OCI-LY7 (cell line): ENCODE measurements at regions not wholly inside any gene's neighbourhood (a gene's known extent, or its start where the extent isn't known, plus 50 kb on each side); places are given as distances from the start of the nearest gene placed in this dataset.

Source experiments
- BruUV-seq: library from RNA; stranded (reverse); fragments of 400-500 nt; replicated peaks from 2 replicates; lab custom pipeline; 2021; lab: Mats Ljungman, UMichigan
- CTCF ChIA-PET: fragments of 300-600 bp; sonication (Branson Sonifier 250); formaldehyde crosslinking; loops from one replicate; lab custom pipeline; 2022; ENCODE audit warnings: antibody characterized with exemption; ENCODE audit not compliant: unreplicated experiment; lab: Charles Lee
- POLR2A ChIA-PET: fragments of 300-600 bp; sonication (Branson Sonifier 250); formaldehyde crosslinking; loops from one replicate; lab custom pipeline; 2022; ENCODE audit warnings: antibody characterized with exemption; lab: Charles Lee
- DNase-seq: peaks from one replicate; pipeline ENCODE4 v3.0.0-alpha.2; 2015; ENCODE audit warnings: low spot score
- H2AFZ ChIP-seq: fragments of 200-600 bp; sonication (generic), shearing (Covaris generic); 2 replicates; pipeline ENCODE4 v1.6.1; 2014; ENCODE audit warnings: mild to moderate bottlenecking, antibody characterized with exemption, low read length, moderate library complexity
- H3K27ac ChIP-seq: fragments of 200-600 bp; sonication (generic); 2 replicates; pipeline ENCODE4 v1.5.1; 2014; ENCODE audit warnings: mixed run types, low read depth, mild to moderate bottlenecking, moderate library complexity, low read length, inconsistent platforms; ENCODE audit not compliant: poor library complexity, severe bottlenecking
- H3K36me3 ChIP-seq: fragments of 200-600 bp; sonication (generic); 2 replicates; pipeline ENCODE4 v1.6.1; 2014; ENCODE audit warnings: mild to moderate bottlenecking, antibody characterized with exemption, low read length, moderate library complexity, mixed read lengths; ENCODE audit not compliant: insufficient read depth
- H3K4me1 ChIP-seq: fragments of 200-600 bp; sonication (generic); 2 replicates; pipeline ENCODE4 v1.5.1; 2014; ENCODE audit warnings: mild to moderate bottlenecking, low read length; ENCODE audit not compliant: insufficient read depth, poor library complexity, severe bottlenecking
- H3K4me2 ChIP-seq: fragments of 200-600 bp; sonication (generic); 2 replicates; pipeline ENCODE4 v1.6.1; 2014; ENCODE audit warnings: mild to moderate bottlenecking, low read length
- H3K4me3 ChIP-seq: fragments of 200-600 bp; sonication (generic); 2 replicates; pipeline ENCODE4 v1.5.1; 2014; ENCODE audit warnings: mild to moderate bottlenecking, low read depth, low read length; ENCODE audit not compliant: poor library complexity, severe bottlenecking
- H3K79me2 ChIP-seq: fragments of 200-600 bp; sonication (generic); 2 replicates; pipeline ENCODE4 v1.6.1; 2016; ENCODE audit warnings: low read depth, mild to moderate bottlenecking, low read length, moderate library complexity, mixed read lengths; ENCODE audit not compliant: insufficient read depth
- H3K9me2 ChIP-seq: fragments of 200-600 bp; sonication (generic); 2 replicates; pipeline ENCODE4 v1.6.1; 2016; ENCODE audit warnings: mild to moderate bottlenecking, low read length, mixed read lengths; ENCODE audit not compliant: insufficient read depth
- H3K9me3 ChIP-seq: fragments of 200-600 bp; sonication (generic); 2 replicates; pipeline ENCODE4 v1.6.1; 2014; ENCODE audit warnings: mild to moderate bottlenecking, mixed run types, low read length, mixed read lengths
- H4K20me1 ChIP-seq: fragments of 200-600 bp; sonication (generic); 2 replicates; pipeline ENCODE4 v1.6.1; 2014; ENCODE audit warnings: mild to moderate bottlenecking, antibody characterized with exemption, low read length, moderate library complexity, mixed read lengths; ENCODE audit not compliant: insufficient read depth
- EZH2phosphoT487 ChIP-seq: fragments of 200-600 bp; sonication (generic); IDR thresholded peaks from 2 replicates; pipeline ENCODE4 v1.6.1; 2018; ENCODE audit warnings: low read depth, borderline replicate concordance, mild to moderate bottlenecking, mixed run types, antibody characterized with exemption, low read length, moderate library complexity, mixed read lengths
- intact Hi-C: fragments of 100-400 bp; cut with micrococcal nuclease; formaldehyde crosslinking; loops from one replicate; pipeline ENCODE4 v1.10.0; 2022; ENCODE audit not compliant: unreplicated experiment
- TF ChIP-seq, protein P1 (sequence below): fragments of 200-600 bp; sonication (generic); conservative IDR thresholded peaks from 2 replicates; pipeline ENCODE4 v1.5.1; 2014; ENCODE audit warnings: mild to moderate bottlenecking, antibody characterized with exemption, low read length, moderate library complexity, mixed read lengths

- ChIA-PET POLR2A (no interaction called here), CTCF (no interaction called here)
- H2AFZ ChIP-seq: no peak overlapping the region
- no peaks in the 10 kb centered on the region for H3K4me1 ChIP-seq
- no peaks in the 10 kb centered on the region for H3K79me2 ChIP-seq
- no peak for DNase-seq
- no peak for TF ChIP-seq EZH2phosphoT487
- TF ChIP-seq, protein P1, sequence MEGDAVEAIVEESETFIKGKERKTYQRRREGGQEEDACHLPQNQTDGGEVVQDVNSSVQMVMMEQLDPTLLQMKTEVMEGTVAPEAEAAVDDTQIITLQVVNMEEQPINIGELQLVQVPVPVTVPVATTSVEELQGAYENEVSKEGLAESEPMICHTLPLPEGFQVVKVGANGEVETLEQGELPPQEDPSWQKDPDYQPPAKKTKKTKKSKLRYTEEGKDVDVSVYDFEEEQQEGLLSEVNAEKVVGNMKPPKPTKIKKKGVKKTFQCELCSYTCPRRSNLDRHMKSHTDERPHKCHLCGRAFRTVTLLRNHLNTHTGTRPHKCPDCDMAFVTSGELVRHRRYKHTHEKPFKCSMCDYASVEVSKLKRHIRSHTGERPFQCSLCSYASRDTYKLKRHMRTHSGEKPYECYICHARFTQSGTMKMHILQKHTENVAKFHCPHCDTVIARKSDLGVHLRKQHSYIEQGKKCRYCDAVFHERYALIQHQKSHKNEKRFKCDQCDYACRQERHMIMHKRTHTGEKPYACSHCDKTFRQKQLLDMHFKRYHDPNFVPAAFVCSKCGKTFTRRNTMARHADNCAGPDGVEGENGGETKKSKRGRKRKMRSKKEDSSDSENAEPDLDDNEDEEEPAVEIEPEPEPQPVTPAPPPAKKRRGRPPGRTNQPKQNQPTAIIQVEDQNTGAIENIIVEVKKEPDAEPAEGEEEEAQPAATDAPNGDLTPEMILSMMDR: no peak
- no TSS peak for BruUV-seq
- H3K4me3 ChIP-seq: no peak overlapping the region
- H3K27ac ChIP-seq: no peak overlapping the region
- H3K9me2 ChIP-seq: no peaks in the 10 kb centered on the region
- no peaks in the 10 kb centered on the region for H3K36me3 ChIP-seq
- H4K20me1 ChIP-seq: no peaks in the 10 kb centered on the region
- no peak overlapping the region for H3K4me2 ChIP-seq
- intact Hi-C loops: no loop called here
- no peaks in the 10 kb centered on the region for H3K9me3 ChIP-seq
Observed at GRCh38 chr14:28999656-29000055, 233.1 kb downstream of the FOXG1 start.

DNA sequence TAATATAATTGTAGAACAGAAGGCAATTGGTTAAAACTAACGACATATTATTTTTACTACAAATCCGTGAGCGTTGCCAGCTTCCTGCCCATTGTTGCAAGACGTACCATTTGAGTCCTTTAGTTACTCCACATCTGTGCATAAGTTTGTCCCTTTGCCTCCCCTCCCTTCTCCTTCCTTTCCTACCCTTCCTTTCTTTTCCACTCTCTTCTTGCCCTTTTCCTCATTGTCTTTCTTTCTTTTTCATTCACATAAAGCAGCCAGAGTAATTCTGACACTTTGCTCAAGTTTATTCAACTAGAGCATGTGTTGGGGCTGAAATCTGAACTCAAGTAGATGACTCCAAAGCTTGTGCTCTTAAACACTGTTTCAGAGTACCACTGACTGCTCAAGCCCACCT, 239.1 kb downstream of the FOXG1 start:
- Histone ChIP-seq H3K36me3 (no peaks in the 10 kb centered on the region), H2AFZ (no peak overlapping the region), H3K9me2 (no peaks in the 10 kb centered on the region), H3K79me2 (no peaks in the 10 kb centered on the region), H3K27ac (no peak overlapping the region), H4K20me1 (no peaks in the 10 kb centered on the region), H3K4me2 (no peak overlapping the region), H3K4me3 (no peak overlapping the region), H3K9me3 (no peaks in the 10 kb centered on the region), H3K4me1 (no peaks in the 10 kb centered on the region)
- CTCF ChIA-PET: no interaction called here
- BruUV-seq: no TSS peak
- intact Hi-C loops: no loop called here
- POLR2A ChIA-PET: no interaction called here
- no peak for DNase-seq
- TF ChIP-seq EZH2phosphoT487: no peak

DNA sequence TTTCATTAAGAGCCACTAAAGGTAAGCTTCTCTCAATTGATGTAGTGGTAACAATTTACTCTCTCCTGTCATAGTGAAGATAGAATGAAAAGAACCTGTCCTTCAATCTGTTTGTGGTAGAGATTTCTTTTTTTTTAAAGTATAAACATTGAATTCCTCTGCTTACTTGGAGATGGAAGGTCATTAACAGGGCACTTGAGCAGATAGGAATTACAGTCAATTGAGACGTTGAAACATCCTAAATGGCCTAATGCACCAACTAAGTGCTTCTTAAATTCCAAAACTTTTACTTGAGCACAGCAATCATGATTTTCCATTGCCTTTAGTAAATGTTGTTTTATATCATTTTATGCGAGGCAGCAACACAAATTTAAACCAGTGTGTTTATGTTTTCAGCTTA, 241.4 kb downstream of the FOXG1 start:
- Histone ChIP-seq H3K9me2 (no peaks in the 10 kb centered on the region), H3K79me2 (no peaks in the 10 kb centered on the region), H4K20me1 (no peaks in the 10 kb centered on the region), H3K36me3 (no peaks in the 10 kb centered on the region), H3K27ac (no peak overlapping the region), H3K4me2 (no peak overlapping the region), H2AFZ (no peak overlapping the region), H3K9me3 (peaks cover 9% of the 10 kb centered on the region; the same call in 1 of the 2 replicates), H3K4me3 (no peak overlapping the region), H3K4me1 (no peaks in the 10 kb centered on the region)
- TF ChIP-seq, protein P1: no peak
- no peak for TF ChIP-seq EZH2phosphoT487
- BruUV-seq: no TSS peak
- DNase-seq: no peak
- intact Hi-C loops: no loop called here
- POLR2A ChIA-PET: interaction anchor here (0.6 kb wide), 1 partner anchor 1319 kb away, joined by 3 read pairs; no protein-coding TSS in a partner anchor
- CTCF ChIA-PET: no interaction called here
